HEK293 (cell line): ENCODE measurements at regions not wholly inside any gene's neighbourhood (a gene's known extent, or its start where the extent isn't known, plus 50 kb on each side); places are given as distances from the start of the nearest gene placed in this dataset.

ENCODE experiments used
- CTCF ChIA-PET: fragments of 350-600 bp; formaldehyde crosslinking; extraction: SDS; loops from one replicate; lab custom pipeline; 2021; ENCODE audit warnings: antibody characterized with exemption; lab: Yijun Ruan, JAX
- POLR2A ChIA-PET: fragments of 300-600 bp; formaldehyde crosslinking; extraction: SDS; loops from one replicate; lab custom pipeline; 2020; ENCODE audit warnings: antibody characterized with exemption, inconsistent platforms; lab: Yijun Ruan, JAX
- H3K27ac ChIP-seq: fragments of 200-500 bp; sonication (Bioruptor generic); 2 replicates; pipeline ENCODE4 v1.5.1; 2014; ENCODE audit warnings: low read depth, low read length, control low read depth, inconsistent platforms; ENCODE audit errors: extremely low read depth
- H3K36me3 ChIP-seq, 2 experiments: fragments of 200-500 bp in 1 of 2; sonication (Bioruptor generic) in 1 of 2; 1 replicate in 1 of 2; 2 replicates in 1 of 2; pipeline ENCODE4 v1.5.1; 2014 to 2017; ENCODE audit warnings: inconsistent platforms in 2 of 2, low read length in 2 of 2; ENCODE audit not compliant: control insufficient read depth in 2 of 2, insufficient read depth in 1 of 2
- H3K4me1 ChIP-seq: fragments of 200-500 bp; sonication (Bioruptor generic); 2 replicates; pipeline ENCODE4 v1.5.1; 2014; ENCODE audit warnings: mild to moderate bottlenecking, low read length, inconsistent platforms; ENCODE audit not compliant: control insufficient read depth, insufficient read depth
- H3K4me3 ChIP-seq: 2 replicates; pipeline ENCODE4 v1.5.1; 2011; ENCODE audit warnings: low read depth, mild to moderate bottlenecking, control low read depth, low read length, moderate library complexity
- H3K9me3 ChIP-seq: fragments of 200-500 bp; sonication (Bioruptor generic); 2 replicates; pipeline ENCODE4 v1.5.1; 2014; ENCODE audit warnings: low read depth, low read length, inconsistent platforms; ENCODE audit not compliant: control insufficient read depth, insufficient read depth
- BCL6B ChIP-seq: fragments of 450-650 bp; formaldehyde crosslinking; IDR thresholded peaks from 2 replicates; pipeline ENCODE4 v1.5.1; 2017; ENCODE audit warnings: missing biosample characterization, missing genetic modification characterization
- KLF9 ChIP-seq: fragments of 450-650 bp; formaldehyde crosslinking; IDR thresholded peaks from 2 replicates; pipeline ENCODE4 v1.5.1; 2016; ENCODE audit warnings: missing biosample characterization, missing genetic modification characterization, low read depth
- MZF1 ChIP-seq: fragments of 450-650 bp; formaldehyde crosslinking; IDR thresholded peaks from 2 replicates; pipeline ENCODE4 v1.5.1; 2017; ENCODE audit warnings: missing biosample characterization, missing genetic modification characterization, borderline replicate concordance
- OSR2 ChIP-seq: fragments of 450-650 bp; formaldehyde crosslinking; IDR thresholded peaks from 2 replicates; pipeline ENCODE4 v1.5.1; 2016; ENCODE audit warnings: missing biosample characterization, missing genetic modification characterization
- PRDM10 ChIP-seq: fragments of 450-650 bp; formaldehyde crosslinking; IDR thresholded peaks from 2 replicates; pipeline ENCODE4 v1.5.1; 2016; ENCODE audit warnings: missing biosample characterization, missing genetic modification characterization
- PRDM6 ChIP-seq: fragments of 450-650 bp; formaldehyde crosslinking; IDR thresholded peaks from 2 replicates; pipeline ENCODE4 v1.5.1; 2017; ENCODE audit warnings: missing biosample characterization, missing genetic modification characterization
- SCRT2 ChIP-seq: fragments of 450-650 bp; formaldehyde crosslinking; IDR thresholded peaks from 2 replicates; pipeline ENCODE4 v1.5.1; 2016; ENCODE audit warnings: missing biosample characterization, missing genetic modification characterization
- SP3 ChIP-seq: fragments of 450-650 bp; formaldehyde crosslinking; IDR thresholded peaks from 2 replicates; pipeline ENCODE4 v1.5.1; 2016; ENCODE audit warnings: missing biosample characterization, missing genetic modification characterization
- ZBTB17 ChIP-seq: fragments of 450-650 bp; formaldehyde crosslinking; IDR thresholded peaks from 2 replicates; pipeline ENCODE4 v1.5.1; 2016; ENCODE audit warnings: missing biosample characterization, missing genetic modification characterization
- ZIC2 ChIP-seq: fragments of 450-650 bp; formaldehyde crosslinking; IDR thresholded peaks from 2 replicates; pipeline ENCODE4 v1.5.1; 2016; ENCODE audit warnings: missing biosample characterization, missing genetic modification characterization
- ZNF335 ChIP-seq: fragments of 450-650 bp; formaldehyde crosslinking; conservative IDR thresholded peaks from 2 replicates; pipeline ENCODE4 v1.5.1; 2016; ENCODE audit warnings: missing biosample characterization, missing genetic modification characterization
- ZNF416 ChIP-seq: fragments of 450-650 bp; formaldehyde crosslinking; IDR thresholded peaks from 2 replicates; pipeline ENCODE4 v1.5.1; 2016; ENCODE audit warnings: missing biosample characterization, missing genetic modification characterization
- ZNF514 ChIP-seq: fragments of 450-650 bp; formaldehyde crosslinking; IDR thresholded peaks from 2 replicates; pipeline ENCODE4 v1.5.1; 2016; ENCODE audit warnings: missing biosample characterization, missing genetic modification characterization
- ZNF600 ChIP-seq: fragments of 450-650 bp; formaldehyde crosslinking; IDR thresholded peaks from 2 replicates; pipeline ENCODE4 v1.5.1; 2016; ENCODE audit warnings: missing biosample characterization, missing genetic modification characterization
- ZNF76 ChIP-seq: fragments of 450-650 bp; formaldehyde crosslinking; IDR thresholded peaks from 2 replicates; pipeline ENCODE4; 2016; ENCODE audit warnings: low read depth, missing biosample characterization, missing genetic modification characterization, borderline replicate concordance
- ZNF776 ChIP-seq: fragments of 450-650 bp; formaldehyde crosslinking; IDR thresholded peaks from 2 replicates; pipeline ENCODE4 v1.5.0; 2017; ENCODE audit warnings: missing biosample characterization, missing genetic modification characterization, borderline replicate concordance
- ZNF792 ChIP-seq: fragments of 450-650 bp; formaldehyde crosslinking; IDR thresholded peaks from 2 replicates; pipeline ENCODE4 v1.5.1; 2016; ENCODE audit warnings: missing biosample characterization, missing genetic modification characterization

DNA sequence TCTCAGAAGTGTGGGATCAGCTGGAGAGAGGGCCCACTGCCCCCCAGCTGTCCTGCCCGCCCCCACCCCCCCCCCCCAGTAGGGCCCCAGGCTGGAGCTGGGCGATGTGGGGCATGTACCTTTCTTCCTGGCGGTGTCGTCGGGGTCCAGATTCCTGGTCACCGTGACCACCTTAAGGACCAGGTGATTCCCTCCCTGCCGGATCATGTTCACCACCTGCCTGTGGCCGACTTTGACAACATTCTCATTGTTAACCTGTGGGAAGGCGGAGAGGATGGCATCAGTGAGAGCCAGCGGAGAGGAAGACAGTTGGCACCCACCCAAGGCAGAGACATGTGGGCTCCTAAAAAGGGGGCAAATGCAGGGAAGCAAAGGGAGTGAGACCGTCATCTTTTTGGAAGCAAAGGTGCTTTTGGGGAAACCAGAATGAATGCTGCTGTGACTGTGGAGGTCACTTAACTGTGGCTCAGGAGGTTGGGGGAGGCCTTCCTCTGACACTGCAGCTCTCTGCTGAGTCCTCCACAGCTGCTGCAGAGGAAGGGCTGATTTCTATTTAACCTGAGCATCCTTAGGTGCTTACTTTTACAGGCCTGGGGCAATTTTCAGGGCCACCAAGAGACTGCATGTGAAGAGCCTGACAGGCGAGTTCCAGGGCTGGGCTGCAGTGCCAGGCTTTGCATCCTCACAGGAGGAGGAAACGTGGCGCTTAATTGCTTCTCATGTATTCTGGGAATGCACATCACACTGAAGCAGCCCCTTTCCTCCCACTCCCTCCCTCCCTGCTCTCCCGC, 104.5 kb downstream of the CTTN start:
- ChIA-PET POLR2A (no interaction called here), CTCF (interaction anchor here (0.6 kb wide), 2 partner anchors 12 to 96 kb away, joined by 3 read pairs; no protein-coding TSS in a partner anchor)
- no peak overlapping the region for H3K27ac ChIP-seq
- no peaks in the 10 kb centered on the region for H3K9me3 ChIP-seq
- no peaks in the 10 kb centered on the region for H3K36me3 ChIP-seq
- H3K4me1 ChIP-seq, result no peaks in the 10 kb centered on the region
- no peak for TF ChIP-seq KLF9 (tag by site-specific recombination)
- no peak for TF ChIP-seq ZNF416 (tag by site-specific recombination)
- no peak overlapping the region for H3K4me3 ChIP-seq

DNA sequence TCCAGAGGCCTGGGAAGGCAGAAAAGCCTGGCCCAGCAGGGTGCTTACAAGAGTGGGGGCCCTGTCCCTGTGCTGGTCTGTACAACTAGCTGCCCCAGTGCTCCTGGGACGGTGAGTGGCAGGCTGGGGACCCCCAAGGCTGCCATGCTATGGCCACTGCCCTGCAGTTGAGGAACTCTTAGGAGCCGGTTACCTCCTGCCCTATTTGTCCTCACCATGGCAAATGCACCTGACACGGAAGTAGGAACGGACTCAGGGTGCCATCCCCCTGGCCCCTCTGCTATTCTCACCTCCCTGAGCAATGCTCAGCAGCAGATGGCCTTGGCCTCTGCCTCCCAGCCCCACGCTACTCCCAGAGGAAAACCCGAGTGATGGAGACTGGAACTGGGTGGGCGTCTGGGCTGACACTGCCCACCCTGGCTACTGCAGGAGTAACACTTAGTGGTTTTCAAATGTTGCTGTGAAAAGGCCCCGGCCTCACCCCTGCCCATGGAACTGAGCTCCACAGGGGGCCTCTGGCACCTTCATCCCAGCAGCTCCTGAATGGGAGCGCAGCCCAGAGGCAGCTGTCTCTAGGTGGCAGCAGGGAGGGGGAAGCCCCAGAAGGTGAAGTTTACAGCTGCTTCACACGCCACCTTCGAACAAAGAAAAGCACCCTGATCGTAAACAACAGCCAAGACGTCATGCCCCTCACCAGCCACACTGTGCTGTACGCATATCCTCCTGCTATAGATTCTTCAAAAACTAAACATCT, 105.3 kb downstream of the CTTN start:
- ChIA-PET POLR2A (no interaction called here), CTCF (no interaction called here)
- H3K27ac ChIP-seq, result no peak overlapping the region
- no peaks in the 10 kb centered on the region for H3K4me1 ChIP-seq
- H3K9me3 ChIP-seq, result no peaks in the 10 kb centered on the region
- H3K4me3 ChIP-seq, result no peak overlapping the region
- TF ChIP-seq SP3 (tag by site-specific recombination), result no peak
- TF ChIP-seq OSR2 (tag by site-specific recombination), result 0 out of 2 replicates have a peak, but pooled peaks have one; percentile 10
- TF ChIP-seq BCL6B, result no peak
- TF ChIP-seq ZNF600, result no peak
- no peaks in the 10 kb centered on the region for H3K36me3 ChIP-seq

DNA sequence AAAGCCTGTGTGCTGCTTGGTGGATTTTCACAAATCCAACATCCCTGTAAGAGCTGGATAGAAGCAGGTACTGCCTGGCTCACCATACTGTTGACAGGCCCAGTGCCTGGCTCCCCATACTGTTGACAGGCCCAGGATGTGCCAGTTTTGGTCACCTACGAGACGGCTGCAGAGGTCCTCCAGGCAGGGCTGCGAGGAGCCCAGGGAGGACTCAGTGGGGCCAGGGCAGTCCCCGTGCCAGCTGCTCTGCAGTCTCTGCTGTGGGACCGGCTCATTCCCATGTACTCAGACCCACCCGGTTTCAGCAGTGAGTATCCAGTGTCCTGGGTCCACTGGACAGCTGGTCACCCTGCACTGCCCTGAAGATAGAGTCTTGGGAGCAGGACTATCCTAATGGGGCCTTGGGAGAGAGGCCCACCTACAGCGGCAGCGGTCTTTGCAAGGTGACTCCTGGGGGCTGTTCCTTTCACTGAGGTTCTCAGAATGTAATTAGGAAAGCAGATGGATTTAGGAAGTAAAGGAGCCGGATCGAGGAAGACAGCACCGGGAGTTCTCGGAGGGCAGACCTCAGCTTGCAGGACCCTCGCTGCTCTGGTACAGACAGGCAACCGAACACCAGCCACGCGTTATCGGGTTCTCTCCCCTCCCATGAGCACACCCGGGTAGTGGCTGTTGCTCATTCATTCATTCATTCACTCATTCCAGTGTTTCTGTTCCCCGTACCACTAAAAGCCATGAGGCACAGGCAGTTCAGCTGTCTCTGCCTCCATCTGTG, 106.1 kb downstream of the CTTN start:
- POLR2A ChIA-PET, result no interaction called here
- no peak overlapping the region for H3K27ac ChIP-seq
- H3K36me3 ChIP-seq, result no peaks in the 10 kb centered on the region
- H3K9me3 ChIP-seq, result no peaks in the 10 kb centered on the region
- no peak for TF ChIP-seq PRDM6 (tag by site-specific recombination)
- TF ChIP-seq ZNF776 (tag by site-specific recombination), result no peak
- no peak for TF ChIP-seq SCRT2 (tag by site-specific recombination)
- no peak for TF ChIP-seq ZIC2 (tag by site-specific recombination)
- no peak for TF ChIP-seq MZF1
- TF ChIP-seq ZNF792, result no peak
- no peak for TF ChIP-seq ZNF335
- TF ChIP-seq, all 188 proteins: peak for 0
- CTCF ChIA-PET, result interaction anchor here (0.7 kb wide), 1 partner anchor 253 kb away, joined by 4 read pairs; no protein-coding TSS in a partner anchor
- Histone ChIP-seq H3K4me3 (no peak overlapping the region), H3K4me1 (no peaks in the 10 kb centered on the region)

DNA sequence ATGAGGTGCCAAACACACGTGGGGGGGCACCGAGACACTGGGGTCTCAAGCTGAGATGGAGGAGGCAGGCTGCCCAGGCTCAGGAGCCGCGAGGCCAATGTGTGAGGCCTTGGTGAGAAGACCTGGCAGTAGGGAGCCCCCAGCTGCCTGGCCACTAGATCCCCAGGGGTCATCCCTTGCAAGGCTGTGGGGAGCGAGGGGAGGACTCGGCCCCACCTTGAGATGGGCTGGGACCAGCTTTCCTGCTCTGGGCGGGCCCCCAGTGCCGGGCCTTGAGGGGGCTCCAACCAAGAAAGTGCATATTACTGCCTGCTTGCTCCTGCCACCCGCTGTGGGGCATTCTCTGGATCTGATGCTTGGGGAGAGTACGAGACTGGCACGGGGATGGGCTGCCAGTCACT, 107.0 kb downstream of the CTTN start:
- Histone ChIP-seq H3K4me1 (no peaks in the 10 kb centered on the region), H3K9me3 (no peaks in the 10 kb centered on the region), H3K36me3 (no peaks in the 10 kb centered on the region), H3K27ac (no peak overlapping the region), H3K4me3 (no peak overlapping the region)
- no peak for TF ChIP-seq ZNF76 (tag by site-specific recombination)
- TF ChIP-seq ZBTB17 (tag by site-specific recombination), result no peak
- no peak for TF ChIP-seq ZNF514 (tag by site-specific recombination)
- no peak for TF ChIP-seq PRDM10 (tag by site-specific recombination)
- TF ChIP-seq ZIC2 (tag by site-specific recombination), result 0 out of 2 replicates have a peak, but pooled peaks have one; percentile 19
- CTCF ChIA-PET, result no interaction called here
- POLR2A ChIA-PET, result no interaction called here
